Endothelial cell of umbilical vein (primary cell): ENCODE measurements at regions not wholly inside any gene's neighbourhood (a gene's known extent, or its start where the extent isn't known, plus 50 kb on each side); places are given as distances from the start of the nearest gene placed in this dataset.

ENCODE experiments used
- BruUV-seq: library from RNA; stranded (reverse); fragments of 400-500 nt; replicated peaks from 2 replicates; lab custom pipeline; 2021; lab: Mats Ljungman, UMichigan
- CTCF ChIA-PET: fragments of 300-600, 350-600 bp; sonication (Branson Sonifier 250); formaldehyde crosslinking; loops from one replicate; lab custom pipeline; 2021; ENCODE audit warnings: antibody characterized with exemption, inconsistent platforms; lab: Charles Lee
- POLR2A ChIA-PET: fragments of 300-600, 350-600 bp; sonication (Branson Sonifier 250); formaldehyde crosslinking; loops from one replicate; lab custom pipeline; 2021; ENCODE audit warnings: antibody characterized with exemption, inconsistent platforms; lab: Charles Lee
- DNase-seq: peaks from one replicate; pipeline ENCODE4 v3.0.0-alpha.2; 2011; ENCODE audit warnings: low read depth, low spot score
- FAIRE-seq: peaks from 2 replicates; lab custom pipeline; 2011; peaks lifted over from hg19 to GRCh38; lab: Jason Lieb, UNC
- H2AFZ ChIP-seq: 2 replicates; pipeline ENCODE4 v1.6.0; 2012; ENCODE audit warnings: low read depth, low read length, control low read depth, inconsistent platforms
- H3K27ac ChIP-seq: 2 replicates; pipeline ENCODE4 v1.5.1; 2011; ENCODE audit warnings: low read depth, mild to moderate bottlenecking, control low read depth, low read length, moderate library complexity; ENCODE audit not compliant: insufficient read depth
- H3K27me3 ChIP-seq, 2 experiments: 2 replicates each; pipeline versions ENCODE4 v1.6.0 to v1.6.1; 2011; ENCODE audit warnings: low read length in 2 of 2, mixed read lengths in 1 of 2; ENCODE audit not compliant: control insufficient read depth in 2 of 2, insufficient read depth in 2 of 2
- H3K36me3 ChIP-seq, 2 experiments: 2 replicates in 1 of 2; 3 replicates in 1 of 2; pipeline ENCODE4 v1.5.1; 2011; ENCODE audit warnings: low read length in 2 of 2, mild to moderate bottlenecking in 1 of 2, moderate library complexity in 1 of 2; ENCODE audit not compliant: control insufficient read depth in 2 of 2, insufficient read depth in 2 of 2; ENCODE audit errors: extremely low read depth in 1 of 2
- H3K4me1 ChIP-seq: 3 replicates; pipeline ENCODE4 v1.5.1; 2011; ENCODE audit warnings: mild to moderate bottlenecking, low read length; ENCODE audit not compliant: control insufficient read depth, insufficient read depth; ENCODE audit errors: extremely low read depth
- H3K4me2 ChIP-seq: 2 replicates; pipeline ENCODE4 v1.6.1; 2011; ENCODE audit warnings: low read length, control low read depth, mixed read lengths; ENCODE audit not compliant: insufficient read depth
- H3K4me3 ChIP-seq, 3 experiments: fragments of 200-600 bp in 1 of 3; sonication (generic), shearing (Covaris generic) in 1 of 3; replicated peaks in 1 of 3; 2 replicates each; pipeline ENCODE4 v1.5.1; 2011 to 2016; ENCODE audit warnings: control low read depth in 3 of 3, low read length in 3 of 3, mild to moderate bottlenecking in 2 of 3, inconsistent platforms in 1 of 3, low read depth in 1 of 3, moderate library complexity in 1 of 3; ENCODE audit not compliant: insufficient read depth in 1 of 3
- H3K79me2 ChIP-seq: 2 replicates; pipeline ENCODE4 v1.6.0; 2012; ENCODE audit warnings: low read length, inconsistent platforms; ENCODE audit not compliant: control insufficient read depth, insufficient read depth
- H3K9ac ChIP-seq: replicated peaks from 2 replicates; pipeline ENCODE3; 2011; ENCODE audit warnings: low read length, control low read depth; ENCODE audit not compliant: insufficient read depth; ENCODE audit errors: extremely low read depth
- H3K9me1 ChIP-seq: replicated peaks from 3 replicates; pipeline ENCODE4 v1.6.0; 2011; ENCODE audit warnings: mild to moderate bottlenecking, low read length; ENCODE audit not compliant: control insufficient read depth, insufficient read depth; ENCODE audit errors: extremely low read depth
- H3K9me3 ChIP-seq: replicated peaks from 2 replicates; pipeline ENCODE4 v1.5.1; 2012; ENCODE audit warnings: low read length, inconsistent platforms; ENCODE audit not compliant: control insufficient read depth, insufficient read depth
- H4K20me1 ChIP-seq: replicated peaks from 2 replicates; pipeline ENCODE3; 2011; ENCODE audit warnings: mild to moderate bottlenecking, low read length; ENCODE audit not compliant: control insufficient read depth, insufficient read depth; ENCODE audit errors: extremely low read depth
- CTCF ChIP-seq, 2 donors: IDR thresholded peaks; 1 replicate in 1 of 2; 2 replicates in 1 of 2; pipeline ENCODE4 v1.5.1; 2011; ENCODE audit warnings: low read length in 2 of 2, mild to moderate bottlenecking in 2 of 2, moderate library complexity in 2 of 2, control low read depth in 1 of 2, inconsistent platforms in 1 of 2, low read depth in 1 of 2; ENCODE audit not compliant: insufficient read depth in 1 of 2; ENCODE audit errors: extremely low read depth in 1 of 2
- EZH2 ChIP-seq: IDR thresholded peaks from 2 replicates; pipeline ENCODE4 v1.6.1; 2012; ENCODE audit warnings: borderline replicate concordance, low read depth, mild to moderate bottlenecking, moderate library complexity, low read length, inconsistent platforms; ENCODE audit not compliant: severe bottlenecking
- FOS ChIP-seq: IDR thresholded peaks from 2 replicates; pipeline ENCODE4 v1.6.1; 2011; ENCODE audit warnings: mild to moderate bottlenecking, low read length, moderate library complexity, borderline replicate concordance; ENCODE audit not compliant: insufficient read depth
- GATA2 ChIP-seq: IDR thresholded peaks from 2 replicates; pipeline ENCODE4 v1.7.0; 2011; ENCODE audit warnings: low read depth, mild to moderate bottlenecking, moderate library complexity, mixed read lengths, low read length; ENCODE audit not compliant: insufficient read length, insufficient read depth
- JUN ChIP-seq: IDR thresholded peaks from 2 replicates; pipeline ENCODE4 v1.6.1; 2011; ENCODE audit warnings: borderline replicate concordance, low read depth; ENCODE audit not compliant: insufficient read length, insufficient read depth
- MYC ChIP-seq: IDR thresholded peaks from one replicate; pipeline ENCODE4 v1.6.1; 2011; ENCODE audit warnings: mild to moderate bottlenecking, low read depth, low read length
- POLR2A ChIP-seq: IDR thresholded peaks from 2 replicates; pipeline ENCODE4 v1.6.1; 2012; ENCODE audit warnings: low read depth, mild to moderate bottlenecking, control low read depth, low read length
- POLR2AphosphoS5 ChIP-seq: IDR thresholded peaks from 2 replicates; pipeline ENCODE4 v1.6.1; 2012; ENCODE audit warnings: low read depth, mild to moderate bottlenecking, control low read depth, low read length, moderate library complexity; ENCODE audit not compliant: insufficient read depth
- dilution Hi-C: fragments of 300-500 bp; cut with MboI; formaldehyde crosslinking; loops from one replicate; pipeline ENCODE4 v1.15.0; 2019; ENCODE audit warnings: low sequenced_read_pairs; ENCODE audit not compliant: extremely low pct_ligation_motif_present
- intact Hi-C: fragments of 100-400 bp; cut with micrococcal nuclease; formaldehyde crosslinking; loops from one replicate; pipeline ENCODE4 v1.10.0; 2022
- TF ChIP-seq, protein P1 (sequence below): IDR thresholded peaks from 2 replicates; pipeline ENCODE4 v1.6.1; 2011; ENCODE audit not compliant: insufficient read depth, insufficient read length

GRCh38 chr7:17421941-17422340, 123.5 kb downstream of the AHR start:
- TF ChIP-seq, protein P1, sequence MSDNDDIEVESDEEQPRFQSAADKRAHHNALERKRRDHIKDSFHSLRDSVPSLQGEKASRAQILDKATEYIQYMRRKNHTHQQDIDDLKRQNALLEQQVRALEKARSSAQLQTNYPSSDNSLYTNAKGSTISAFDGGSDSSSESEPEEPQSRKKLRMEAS = no peak
- TF ChIP-seq MYC = no peak
- TF ChIP-seq FOS = no peak
- TF ChIP-seq EZH2 = no peak
- no peak for TF ChIP-seq CTCF (IDR thresholded peaks at IDR 0.05; ENCODE audit: extremely low read depth in 1 of 2, insufficient read depth in 1 of 2, low read depth in 1 of 2, low read length in 2 of 2)
- no peak for TF ChIP-seq POLR2AphosphoS5
- TF ChIP-seq JUN = no peak
- TF ChIP-seq GATA2 = no peak
- TF ChIP-seq POLR2A = no peak
- Histone ChIP-seq H3K9ac (no peak overlapping the region), H2AFZ (no peak overlapping the region), H3K27me3 (no peaks in the 10 kb centered on the region), H3K4me1 (no peaks in the 10 kb centered on the region), H3K36me3 (no peaks in the 10 kb centered on the region), H3K79me2 (no peaks in the 10 kb centered on the region), H3K4me2 (no peak overlapping the region), H3K4me3 (no peak overlapping the region), H4K20me1 (no peaks in the 10 kb centered on the region), H3K9me3 (no peaks in the 10 kb centered on the region), H3K9me1 (no peaks in the 10 kb centered on the region), H3K27ac (no peak overlapping the region)
- FAIRE-seq (no peak), DNase-seq (no peak)
- CTCF ChIA-PET = no interaction called here
- POLR2A ChIA-PET = no interaction called here
- BruUV-seq = no TSS peak
- intact Hi-C loops (no loop called here), dilution Hi-C loops (no loop called here)
